Endodermal cell (in vitro differentiated cells): ENCODE measurements at regions not wholly inside any gene's neighbourhood (a gene's known extent, or its start where the extent isn't known, plus 50 kb on each side); places are given as distances from the start of the nearest gene placed in this dataset.

Experiments
- DNase-seq: peaks from one replicate; pipeline ENCODE4 v3.0.0-alpha.2; 2017
- H3K27ac ChIP-seq: 2 replicates; pipeline ENCODE4 v1.5.1; 2013; ENCODE audit warnings: mild to moderate bottlenecking, low read depth, low read length, moderate library complexity
- H3K27me3 ChIP-seq: 2 replicates; pipeline ENCODE4 v1.6.1; 2013; ENCODE audit warnings: mild to moderate bottlenecking, low read length, moderate library complexity; ENCODE audit not compliant: insufficient read depth, control insufficient read depth, poor library complexity, severe bottlenecking
- H3K36me3 ChIP-seq: 2 replicates; pipeline ENCODE4 v1.7.0; 2013; ENCODE audit warnings: mild to moderate bottlenecking, low read length, moderate library complexity; ENCODE audit not compliant: control insufficient read depth, insufficient read depth
- H3K4me1 ChIP-seq: one replicate; pipeline ENCODE4 v1.7.0; 2013; ENCODE audit warnings: low read length; ENCODE audit not compliant: control insufficient read depth, insufficient read depth
- H3K4me3 ChIP-seq: 2 replicates; pipeline ENCODE4 v1.5.1; 2013; ENCODE audit warnings: mild to moderate bottlenecking, low read length, moderate library complexity
- H3K9ac ChIP-seq: 2 replicates; pipeline ENCODE4 v1.6.1; 2013; ENCODE audit warnings: mild to moderate bottlenecking, low read length, moderate library complexity; ENCODE audit not compliant: poor library complexity, severe bottlenecking; ENCODE audit errors: extremely low read depth
- H3K9me3 ChIP-seq: 2 replicates; pipeline ENCODE4 v1.6.1; 2013; ENCODE audit warnings: mild to moderate bottlenecking, low read length, moderate library complexity; ENCODE audit not compliant: control insufficient read depth
- H3K27ac Mint-ChIP-seq: 2 replicates; pipeline ENCODE4 v1.8.0; 2020; ENCODE audit warnings: mixed read lengths
- H3K27me3 Mint-ChIP-seq: 2 replicates; pipeline ENCODE4 v1.8.0; 2021; ENCODE audit warnings: mild to moderate bottlenecking, mixed read lengths; ENCODE audit not compliant: insufficient read depth
- H3K36me3 Mint-ChIP-seq: 2 replicates; pipeline ENCODE4 v1.8.0; 2020; ENCODE audit warnings: low read depth, mixed read lengths
- H3K4me1 Mint-ChIP-seq: 2 replicates; pipeline ENCODE4 v1.8.0; 2020; ENCODE audit warnings: mixed read lengths
- H3K4me3 Mint-ChIP-seq: 2 replicates; pipeline ENCODE4 v1.8.0; 2020; ENCODE audit warnings: mild to moderate bottlenecking, moderate library complexity, mixed read lengths
- H3K9me3 Mint-ChIP-seq: 2 replicates; pipeline ENCODE4 v1.8.0; 2020; ENCODE audit warnings: mild to moderate bottlenecking, mixed read lengths
- CTCF ChIP-seq: fragments of 200-600 bp; sonication (generic); conservative IDR thresholded peaks from 2 replicates; pipeline ENCODE4 v1.5.0; 2021; ENCODE audit warnings: antibody characterized with exemption, mild to moderate bottlenecking
- WGBS, 2 experiments: methylation state at CpG; one replicate each; pipeline versions ENCODE4 v1.1.5 to v1.1.7; 2013; ENCODE audit warnings: missing lambda C conversion rate in 2 of 2, mixed read lengths in 1 of 2; ENCODE audit not compliant: insufficient coverage in 1 of 2, insufficient read length in 1 of 2; 5-methylcytosine and 5-hydroxymethylcytosine counted together

- Mint-ChIP-seq H3K4me1 (peaks cover 12% of the 10 kb centered on the region), H3K4me3 (no peak overlapping the region), H3K9me3 (peaks cover 11% of the 10 kb centered on the region), H3K27me3 (peaks cover 76% of the 10 kb centered on the region), H3K27ac (no peak overlapping the region), H3K36me3 (no peaks in the 10 kb centered on the region)
- Histone ChIP-seq H3K27ac (no peak overlapping the region), H3K27me3 (peaks cover 34% of the 10 kb centered on the region), H3K4me1 (peaks cover 4% of the 10 kb centered on the region), H3K36me3 (no peaks in the 10 kb centered on the region), H3K9ac (no peak overlapping the region), H3K4me3 (no peak overlapping the region), H3K9me3 (peaks cover 14% of the 10 kb centered on the region)
- WGBS, 2 experiments, result 81 to 100% methylated on average over 1 of the region's 1 CpG
- TF ChIP-seq CTCF, result peak; percentile 58
- DNase-seq, result no peak
Measured at GRCh38 chr9:18017136-18017535, 438.3 kb downstream of the SH3GL2 start.

- TF ChIP-seq CTCF, result no peak
- Histone ChIP-seq H3K4me3 (peak overlapping the region; percentile 51), H3K9me3 (peaks cover 14% of the 10 kb centered on the region), H3K27ac (no peak overlapping the region), H3K36me3 (no peaks in the 10 kb centered on the region), H3K4me1 (peaks cover 4% of the 10 kb centered on the region), H3K9ac (no peak overlapping the region), H3K27me3 (peaks cover 34% of the 10 kb centered on the region)
- H3K4me3 Mint-ChIP-seq, result no peak overlapping the region
- peaks cover 11% of the 10 kb centered on the region for H3K9me3 Mint-ChIP-seq
- no peak overlapping the region for H3K27ac Mint-ChIP-seq
- WGBS, 2 experiments, result 100% methylated on average over 2 of the region's 2 CpGs; no CpG with 5 or more reads in 1 of the 2 experiments
- H3K4me1 Mint-ChIP-seq, result peaks cover 12% of the 10 kb centered on the region
- H3K36me3 Mint-ChIP-seq, result no peaks in the 10 kb centered on the region
- no peak for DNase-seq
- H3K27me3 Mint-ChIP-seq, result peaks cover 77% of the 10 kb centered on the region
Measured at GRCh38 chr9:18018221-18018620, 439.4 kb downstream of the SH3GL2 start.

- H3K27ac ChIP-seq, result no peak overlapping the region
- Mint-ChIP-seq H3K36me3 (no peaks in the 10 kb centered on the region), H3K9me3 (peaks cover 11% of the 10 kb centered on the region), H3K27ac (no peak overlapping the region), H3K27me3 (peaks cover 78% of the 10 kb centered on the region), H3K4me3 (no peak overlapping the region), H3K4me1 (peaks cover 12% of the 10 kb centered on the region)
- H3K9me3 ChIP-seq, result peaks cover 14% of the 10 kb centered on the region
- no peak for DNase-seq
- H3K27me3 ChIP-seq, result peaks cover 34% of the 10 kb centered on the region
- no peak for TF ChIP-seq CTCF
- H3K4me3 ChIP-seq, result peak overlapping the region; percentile 51
- peaks cover 4% of the 10 kb centered on the region for H3K4me1 ChIP-seq
- no peak overlapping the region for H3K9ac ChIP-seq
- WGBS, 2 experiments, result 93 to 95% methylated on average over 2 of the region's 2 CpGs
- H3K36me3 ChIP-seq, result no peaks in the 10 kb centered on the region
Measured at GRCh38 chr9:18018661-18019060, 439.8 kb downstream of the SH3GL2 start.
